Endothelial cell of umbilical vein (primary cell): ENCODE measurements at regions not wholly inside any gene's neighbourhood (a gene's known extent, or its start where the extent isn't known, plus 50 kb on each side); places are given as distances from the start of the nearest gene placed in this dataset.

ENCODE experiments used
- CTCF ChIP-seq, 2 donors: IDR thresholded peaks; 1 replicate in 1 of 2; 2 replicates in 1 of 2; pipeline ENCODE4 v1.5.1; 2011; ENCODE audit warnings: low read length in 2 of 2, mild to moderate bottlenecking in 2 of 2, moderate library complexity in 2 of 2, control low read depth in 1 of 2, inconsistent platforms in 1 of 2, low read depth in 1 of 2; ENCODE audit not compliant: insufficient read depth in 1 of 2; ENCODE audit errors: extremely low read depth in 1 of 2
- EZH2 ChIP-seq: IDR thresholded peaks from 2 replicates; pipeline ENCODE4 v1.6.1; 2012; ENCODE audit warnings: borderline replicate concordance, low read depth, mild to moderate bottlenecking, moderate library complexity, low read length, inconsistent platforms; ENCODE audit not compliant: severe bottlenecking
- FOS ChIP-seq: IDR thresholded peaks from 2 replicates; pipeline ENCODE4 v1.6.1; 2011; ENCODE audit warnings: mild to moderate bottlenecking, low read length, moderate library complexity, borderline replicate concordance; ENCODE audit not compliant: insufficient read depth
- GATA2 ChIP-seq: IDR thresholded peaks from 2 replicates; pipeline ENCODE4 v1.7.0; 2011; ENCODE audit warnings: low read depth, mild to moderate bottlenecking, moderate library complexity, mixed read lengths, low read length; ENCODE audit not compliant: insufficient read length, insufficient read depth
- JUN ChIP-seq: IDR thresholded peaks from 2 replicates; pipeline ENCODE4 v1.6.1; 2011; ENCODE audit warnings: borderline replicate concordance, low read depth; ENCODE audit not compliant: insufficient read length, insufficient read depth
- MAX ChIP-seq: IDR thresholded peaks from 2 replicates; pipeline ENCODE4 v1.6.1; 2011; ENCODE audit not compliant: insufficient read depth, insufficient read length
- MYC ChIP-seq: IDR thresholded peaks from one replicate; pipeline ENCODE4 v1.6.1; 2011; ENCODE audit warnings: mild to moderate bottlenecking, low read depth, low read length
- POLR2A ChIP-seq: IDR thresholded peaks from 2 replicates; pipeline ENCODE4 v1.6.1; 2012; ENCODE audit warnings: low read depth, mild to moderate bottlenecking, control low read depth, low read length
- POLR2AphosphoS5 ChIP-seq: IDR thresholded peaks from 2 replicates; pipeline ENCODE4 v1.6.1; 2012; ENCODE audit warnings: low read depth, mild to moderate bottlenecking, control low read depth, low read length, moderate library complexity; ENCODE audit not compliant: insufficient read depth

- TF ChIP-seq EZH2 (no peak), POLR2A (no peak), CTCF (IDR thresholded peaks at IDR 0.05; ENCODE audit: extremely low read depth in 1 of 2, insufficient read depth in 1 of 2, low read depth in 1 of 2, low read length in 2 of 2) (no peak), POLR2AphosphoS5 (no peak), MAX (no peak), GATA2 (no peak), JUN (no peak), MYC (no peak), FOS (no peak)
These were observed 142.0 kb downstream of the LRIG2 start for GRCh38 chr1:113215015-113215414.
